ENCODE measurements at regions not wholly inside any gene's neighbourhood (a gene's known extent, or its start where the extent isn't known, plus 50 kb on each side); places are given as distances from the start of the nearest gene placed in this dataset.

DNA sequence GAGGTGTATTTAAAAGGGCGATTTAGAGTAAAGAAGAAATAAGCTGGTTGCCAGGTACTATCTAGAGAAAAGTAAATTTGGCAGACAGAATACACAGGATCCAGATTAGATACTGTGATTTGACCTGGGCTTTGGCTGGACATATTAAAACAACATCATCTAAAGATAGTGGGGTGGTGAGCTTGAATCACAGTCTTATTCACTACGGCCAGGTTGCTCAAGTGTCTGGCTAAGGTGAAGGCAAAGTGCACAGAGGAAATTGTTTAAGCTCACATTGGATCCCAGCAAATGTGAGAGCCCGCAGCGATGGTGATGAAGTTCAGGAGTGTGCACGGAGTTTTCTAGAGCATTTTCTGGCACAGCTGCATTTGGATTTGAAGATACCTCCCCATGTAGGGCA, 398.2 kb upstream of the MEF2C start:
- Histone ChIP-seq H3K9me2 (replicated peaks; ENCODE audit: insufficient read depth) (no peaks in the 10 kb centered on the region), H4K20me1 (ENCODE audit: insufficient read depth, poor library complexity, severe bottlenecking) (no peaks in the 10 kb centered on the region), H3K9me3 (ENCODE audit: low read depth) (no peaks in the 10 kb centered on the region), H3K4me1 (ENCODE audit: insufficient read depth) (no peaks in the 10 kb centered on the region), H2AFZ (no peak overlapping the region), H3K4me3 (no peak overlapping the region), H3K27me3 (no peaks in the 10 kb centered on the region), H3K79me2 (no peaks in the 10 kb centered on the region), H3K4me2 (no peak overlapping the region), H3K36me3 (replicated peaks; ENCODE audit: insufficient read depth, low read depth) (no peaks in the 10 kb centered on the region), H3K27ac (no peak overlapping the region)
- DNase-seq (ENCODE audit: low spot score), result no peak
- no peak for TF ChIP-seq EZH2 (IDR thresholded peaks at IDR 0.05; ENCODE audit: borderline replicate concordance)
- TF ChIP-seq, protein P1, sequence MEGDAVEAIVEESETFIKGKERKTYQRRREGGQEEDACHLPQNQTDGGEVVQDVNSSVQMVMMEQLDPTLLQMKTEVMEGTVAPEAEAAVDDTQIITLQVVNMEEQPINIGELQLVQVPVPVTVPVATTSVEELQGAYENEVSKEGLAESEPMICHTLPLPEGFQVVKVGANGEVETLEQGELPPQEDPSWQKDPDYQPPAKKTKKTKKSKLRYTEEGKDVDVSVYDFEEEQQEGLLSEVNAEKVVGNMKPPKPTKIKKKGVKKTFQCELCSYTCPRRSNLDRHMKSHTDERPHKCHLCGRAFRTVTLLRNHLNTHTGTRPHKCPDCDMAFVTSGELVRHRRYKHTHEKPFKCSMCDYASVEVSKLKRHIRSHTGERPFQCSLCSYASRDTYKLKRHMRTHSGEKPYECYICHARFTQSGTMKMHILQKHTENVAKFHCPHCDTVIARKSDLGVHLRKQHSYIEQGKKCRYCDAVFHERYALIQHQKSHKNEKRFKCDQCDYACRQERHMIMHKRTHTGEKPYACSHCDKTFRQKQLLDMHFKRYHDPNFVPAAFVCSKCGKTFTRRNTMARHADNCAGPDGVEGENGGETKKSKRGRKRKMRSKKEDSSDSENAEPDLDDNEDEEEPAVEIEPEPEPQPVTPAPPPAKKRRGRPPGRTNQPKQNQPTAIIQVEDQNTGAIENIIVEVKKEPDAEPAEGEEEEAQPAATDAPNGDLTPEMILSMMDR (IDR thresholded peaks at IDR 0.05; ENCODE audit: poor library complexity), result no peak
- TF ChIP-seq EZH2phosphoT487 (IDR thresholded peaks at IDR 0.05; ENCODE audit: low read depth, severe bottlenecking, unreplicated experiment), result no peak
- 63% methylated on average over 5 of the region's 5 CpGs for WGBS (ENCODE audit: low lambda C conversion rate, missing lambda C conversion rate)

DNA sequence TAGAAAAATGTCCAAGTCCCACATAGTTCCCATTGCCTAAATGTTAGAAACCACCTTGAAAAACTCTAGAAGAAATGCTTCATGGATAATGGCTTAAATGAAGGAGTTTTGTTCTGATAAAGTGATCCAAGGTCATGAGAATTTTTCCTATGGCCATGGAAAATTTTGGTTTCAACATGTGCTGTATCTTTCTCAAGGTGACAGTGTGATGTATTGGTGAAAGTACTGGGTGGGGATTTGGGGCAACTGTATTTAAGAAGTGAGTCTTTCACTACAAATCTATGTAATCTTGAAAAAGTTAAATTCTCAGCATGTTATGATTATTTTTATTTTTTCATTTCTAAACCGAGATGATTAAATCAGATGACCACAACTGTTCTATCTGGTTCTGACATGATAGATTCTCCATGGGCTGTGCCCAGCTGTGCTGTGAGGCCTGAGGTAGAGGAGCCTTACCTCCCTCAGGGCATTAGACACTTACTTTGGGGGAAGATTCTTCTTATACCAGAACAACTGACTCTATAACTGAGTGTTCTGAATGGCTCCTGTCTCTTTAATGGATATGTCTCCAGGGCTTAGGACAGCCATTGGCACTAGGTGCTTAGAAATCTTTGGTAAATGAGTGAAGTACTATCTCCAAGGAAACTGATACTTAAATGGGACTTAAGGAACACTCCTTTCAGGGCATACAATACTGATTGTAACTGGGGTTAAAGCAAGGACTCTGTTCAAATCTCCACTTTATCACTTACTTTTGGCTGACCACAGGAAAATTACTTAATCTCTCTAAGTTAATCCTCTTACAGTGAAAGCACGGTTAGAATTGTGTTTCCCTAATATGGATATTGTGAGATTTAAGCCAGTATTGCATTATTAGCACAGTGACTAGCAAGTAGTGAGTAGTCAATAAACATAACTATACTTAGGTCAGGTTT, 397.4 kb upstream of the MEF2C start:
- H4K20me1 ChIP-seq (ENCODE audit: insufficient read depth, poor library complexity, severe bottlenecking), result no peaks in the 10 kb centered on the region
- no peaks in the 10 kb centered on the region for H3K9me3 ChIP-seq (ENCODE audit: low read depth)
- H2AFZ ChIP-seq, result no peak overlapping the region
- no peaks in the 10 kb centered on the region for H3K9me2 ChIP-seq (replicated peaks; ENCODE audit: insufficient read depth)
- 60% methylated on average over 2 of the region's 2 CpGs for WGBS (ENCODE audit: low lambda C conversion rate, missing lambda C conversion rate)
- no peaks in the 10 kb centered on the region for H3K36me3 ChIP-seq (replicated peaks; ENCODE audit: insufficient read depth, low read depth)
- no peak overlapping the region for H3K4me2 ChIP-seq
- H3K4me1 ChIP-seq (ENCODE audit: insufficient read depth), result no peaks in the 10 kb centered on the region
- no peaks in the 10 kb centered on the region for H3K79me2 ChIP-seq
- no peaks in the 10 kb centered on the region for H3K27me3 ChIP-seq
- TF ChIP-seq EZH2 (IDR thresholded peaks at IDR 0.05; ENCODE audit: borderline replicate concordance) (no peak), EZH2phosphoT487 (IDR thresholded peaks at IDR 0.05; ENCODE audit: low read depth, severe bottlenecking, unreplicated experiment) (no peak)
- TF ChIP-seq, protein P1 (IDR thresholded peaks at IDR 0.05; ENCODE audit: poor library complexity), result no peak
- H3K4me3 ChIP-seq, result no peak overlapping the region
- no peak overlapping the region for H3K27ac ChIP-seq
- DNase-seq (ENCODE audit: low spot score), result no peak

DNA sequence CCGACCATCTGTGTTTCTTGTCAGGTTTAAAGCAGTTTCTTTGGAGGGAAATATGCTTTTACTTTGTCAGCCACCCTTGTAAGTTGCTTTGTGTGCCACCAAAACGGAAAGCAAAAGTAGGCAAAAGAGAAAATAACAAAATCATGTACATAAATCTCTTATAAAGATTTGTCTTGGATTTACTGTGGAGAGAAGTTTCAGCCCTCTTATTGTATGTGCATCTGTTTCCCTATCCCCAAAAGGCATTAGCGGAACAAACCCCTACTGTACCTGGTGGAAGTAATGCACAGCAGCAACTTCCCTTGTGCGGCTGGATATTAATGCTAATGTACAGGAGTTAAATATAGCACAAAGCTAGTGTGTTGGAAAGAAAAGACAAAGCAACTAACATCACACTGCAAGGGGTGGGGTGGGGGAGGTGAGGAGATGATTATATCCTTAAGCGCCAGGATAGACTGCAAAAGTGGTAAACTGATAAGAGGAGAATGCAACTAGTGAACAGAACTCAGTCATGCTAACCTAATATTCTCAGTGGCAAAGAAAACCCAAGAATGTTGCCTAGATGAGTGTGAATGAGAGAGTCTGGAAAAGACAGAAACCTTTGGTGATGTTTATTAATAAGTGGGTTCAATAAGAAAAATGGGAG, 396.5 kb upstream of the MEF2C start:
- Histone ChIP-seq H3K27me3 (no peaks in the 10 kb centered on the region), H3K4me2 (no peak overlapping the region), H3K27ac (no peak overlapping the region), H3K36me3 (replicated peaks; ENCODE audit: insufficient read depth, low read depth) (no peaks in the 10 kb centered on the region), H3K9me3 (ENCODE audit: low read depth) (no peaks in the 10 kb centered on the region), H3K9me2 (replicated peaks; ENCODE audit: insufficient read depth) (no peaks in the 10 kb centered on the region), H2AFZ (no peak overlapping the region), H3K4me3 (no peak overlapping the region), H3K4me1 (ENCODE audit: insufficient read depth) (no peaks in the 10 kb centered on the region), H4K20me1 (ENCODE audit: insufficient read depth, poor library complexity, severe bottlenecking) (no peaks in the 10 kb centered on the region), H3K79me2 (no peaks in the 10 kb centered on the region)
- TF ChIP-seq, protein P1 (IDR thresholded peaks at IDR 0.05; ENCODE audit: poor library complexity), result no peak
- no peak for TF ChIP-seq EZH2phosphoT487 (IDR thresholded peaks at IDR 0.05; ENCODE audit: low read depth, severe bottlenecking, unreplicated experiment)
- TF ChIP-seq EZH2 (IDR thresholded peaks at IDR 0.05; ENCODE audit: borderline replicate concordance), result no peak
- WGBS (ENCODE audit: low lambda C conversion rate, missing lambda C conversion rate), result 88% methylated on average over 5 of the region's 5 CpGs
- DNase-seq (ENCODE audit: low spot score), result no peak
